ENCODE measurements at regions not wholly inside any gene's neighbourhood (a gene's known extent, or its start where the extent isn't known, plus 50 kb on each side); places are given as distances from the start of the nearest gene placed in this dataset.
A peak's percentile ranks its signal among the peaks of the same experiment; 100 is the strongest.

DNA sequence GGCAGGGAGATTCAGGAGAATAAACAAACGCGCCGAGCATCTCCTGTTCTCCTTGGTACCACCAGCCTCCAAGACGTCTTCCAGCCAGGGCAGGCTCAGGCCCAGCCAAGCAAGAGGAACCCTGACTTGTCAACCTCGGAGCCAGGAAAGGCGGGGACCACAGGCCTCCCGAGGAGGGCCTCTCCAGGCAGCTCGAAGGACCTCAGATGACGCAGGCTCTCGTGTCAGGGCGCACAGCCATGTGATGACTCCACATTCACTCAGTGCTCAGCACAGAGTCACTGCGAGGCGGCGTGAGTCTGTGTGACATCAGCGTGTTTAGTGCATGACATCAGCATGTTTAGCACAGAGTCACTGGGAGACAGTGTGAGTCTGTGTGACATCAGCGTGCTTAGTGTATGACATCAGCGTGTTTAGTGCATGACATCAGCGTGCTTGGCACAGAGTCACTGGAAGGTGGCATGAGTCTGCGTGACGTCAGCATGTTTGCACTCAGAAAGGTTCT, 241.4 kb downstream of the BRD1 start:
- Histone ChIP-seq H3K27me3 (peaks cover 0 to 3% (median 0%) of the 10 kb centered on the region in 3 donors), H3K4me3 (no peak overlapping the region), H3K36me3 (no peaks in the 10 kb centered on the region), H3K27ac (no peak overlapping the region), H3K4me1 (no peaks in the 10 kb centered on the region), H3K9me3 (no peaks in the 10 kb centered on the region)
- TF ChIP-seq EP300 (IDR thresholded peaks at IDR 0.05) (no peak), POLR2AphosphoS5 (IDR thresholded peaks at IDR 0.05) (no peak), POLR2A (IDR thresholded peaks at IDR 0.05) (no peak)
- TF ChIP-seq, protein P1, sequence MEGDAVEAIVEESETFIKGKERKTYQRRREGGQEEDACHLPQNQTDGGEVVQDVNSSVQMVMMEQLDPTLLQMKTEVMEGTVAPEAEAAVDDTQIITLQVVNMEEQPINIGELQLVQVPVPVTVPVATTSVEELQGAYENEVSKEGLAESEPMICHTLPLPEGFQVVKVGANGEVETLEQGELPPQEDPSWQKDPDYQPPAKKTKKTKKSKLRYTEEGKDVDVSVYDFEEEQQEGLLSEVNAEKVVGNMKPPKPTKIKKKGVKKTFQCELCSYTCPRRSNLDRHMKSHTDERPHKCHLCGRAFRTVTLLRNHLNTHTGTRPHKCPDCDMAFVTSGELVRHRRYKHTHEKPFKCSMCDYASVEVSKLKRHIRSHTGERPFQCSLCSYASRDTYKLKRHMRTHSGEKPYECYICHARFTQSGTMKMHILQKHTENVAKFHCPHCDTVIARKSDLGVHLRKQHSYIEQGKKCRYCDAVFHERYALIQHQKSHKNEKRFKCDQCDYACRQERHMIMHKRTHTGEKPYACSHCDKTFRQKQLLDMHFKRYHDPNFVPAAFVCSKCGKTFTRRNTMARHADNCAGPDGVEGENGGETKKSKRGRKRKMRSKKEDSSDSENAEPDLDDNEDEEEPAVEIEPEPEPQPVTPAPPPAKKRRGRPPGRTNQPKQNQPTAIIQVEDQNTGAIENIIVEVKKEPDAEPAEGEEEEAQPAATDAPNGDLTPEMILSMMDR (IDR thresholded peaks at IDR 0.05): no peak
- DNase-seq: no peak
- intact Hi-C loops (cut with DNase I): no loop called here
- WGBS, 2 donors: 82 to 85% methylated on average over 20 of the region's 20 CpGs

DNA sequence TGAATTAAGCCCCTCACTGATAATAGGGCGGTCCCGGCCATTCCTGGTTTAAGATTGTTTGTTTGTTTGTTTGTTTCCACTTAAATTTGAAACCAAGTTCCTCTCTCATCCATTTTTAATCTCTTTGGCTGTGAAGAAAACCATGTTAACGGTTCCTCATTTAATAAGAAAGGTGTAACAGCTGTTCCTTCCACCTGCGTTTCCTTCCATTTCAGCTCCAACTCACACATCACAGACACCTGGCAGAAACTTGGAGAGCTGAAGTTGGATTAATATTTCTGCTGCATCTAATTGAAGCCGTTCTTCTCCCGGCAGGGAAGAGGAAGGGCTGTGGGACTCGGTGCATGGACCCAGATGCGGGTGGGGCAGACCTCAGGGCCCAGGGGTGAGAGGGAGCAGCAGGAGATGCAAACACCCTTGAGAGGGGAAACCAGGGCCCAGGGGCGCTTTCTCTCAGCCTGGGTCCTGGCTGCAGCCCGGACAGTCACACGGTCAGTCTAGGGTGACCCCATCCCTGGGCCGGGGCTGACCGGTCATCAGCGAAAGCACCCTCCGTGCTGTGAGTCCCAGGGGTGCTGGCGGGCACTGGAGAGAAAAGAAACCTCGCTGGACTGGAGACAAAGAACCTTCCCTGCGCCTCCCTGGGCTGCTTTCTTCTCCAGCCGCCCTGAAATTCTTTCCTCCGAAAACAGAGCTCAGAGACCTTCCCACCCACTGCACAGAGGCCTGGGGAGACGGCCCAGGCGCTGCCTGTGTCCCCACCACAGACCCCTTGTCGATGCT, 242.0 kb downstream of the BRD1 start:
- H3K9me3 ChIP-seq: no peaks in the 10 kb centered on the region
- H3K36me3 ChIP-seq: no peaks in the 10 kb centered on the region
- no peak overlapping the region for H3K27ac ChIP-seq
- intact Hi-C loops (cut with DNase I): no loop called here
- no peaks in the 10 kb centered on the region for H3K4me1 ChIP-seq
- no peak for TF ChIP-seq EP300 (IDR thresholded peaks at IDR 0.05)
- TF ChIP-seq POLR2AphosphoS5 (IDR thresholded peaks at IDR 0.05): no peak
- TF ChIP-seq, protein P1 (IDR thresholded peaks at IDR 0.05): no peak
- TF ChIP-seq POLR2A (IDR thresholded peaks at IDR 0.05): no peak
- peak; percentile 37 for DNase-seq
- H3K27me3 ChIP-seq: peaks cover 0 to 3% (median 0%) of the 10 kb centered on the region in 3 donors
- H3K4me3 ChIP-seq: no peak overlapping the region
- WGBS, 2 donors: 80 to 88% methylated on average over 23 of the region's 23 CpGs

DNA sequence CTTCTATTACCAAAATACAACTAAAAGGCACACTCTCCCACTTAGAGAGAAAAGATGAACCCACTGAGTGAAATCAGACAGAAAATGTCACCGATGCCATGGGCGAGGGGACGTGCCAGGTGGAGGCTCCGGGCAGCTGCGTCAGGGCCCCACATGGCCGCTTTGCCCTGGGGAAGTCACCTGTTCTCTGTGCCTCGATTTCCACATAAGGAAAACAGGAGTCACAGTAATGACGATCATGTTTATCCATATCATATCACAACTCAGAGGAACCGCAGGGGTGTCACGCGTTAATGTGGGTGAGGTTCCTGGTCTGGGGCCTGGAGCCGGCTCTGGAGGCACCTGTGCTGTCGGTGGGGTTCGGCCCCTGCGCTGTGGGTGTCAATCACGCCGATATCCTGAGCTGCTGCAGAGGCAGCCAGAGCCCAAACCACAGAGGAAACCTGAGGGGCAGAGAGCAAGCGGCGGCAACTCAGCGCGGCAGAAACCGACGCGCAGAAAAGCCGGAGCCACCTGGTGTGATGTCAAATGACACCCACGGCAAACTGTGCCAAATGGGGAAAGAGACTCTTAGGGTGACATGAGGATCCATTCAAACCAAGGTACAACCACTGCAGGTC, 243.7 kb downstream of the BRD1 start:
- WGBS, 2 donors: 92 to 94% methylated on average over 26 of the region's 26 CpGs
- intact Hi-C loops (cut with DNase I): no loop called here
- H3K27ac ChIP-seq: no peak overlapping the region
- no peak for DNase-seq
- TF ChIP-seq, protein P1 (IDR thresholded peaks at IDR 0.05): no peak
- TF ChIP-seq POLR2AphosphoS5 (IDR thresholded peaks at IDR 0.05) (no peak), POLR2A (IDR thresholded peaks at IDR 0.05) (no peak), EP300 (IDR thresholded peaks at IDR 0.05) (no peak)
- no peak overlapping the region for H3K4me3 ChIP-seq
- no peaks in the 10 kb centered on the region for H3K4me1 ChIP-seq
- peaks cover 0 to 3% (median 0%) of the 10 kb centered on the region in 3 donors for H3K27me3 ChIP-seq
- H3K36me3 ChIP-seq: no peaks in the 10 kb centered on the region
- peaks cover 0 to 4% (median 0%) of the 10 kb centered on the region in 4 donors for H3K9me3 ChIP-seq

DNA sequence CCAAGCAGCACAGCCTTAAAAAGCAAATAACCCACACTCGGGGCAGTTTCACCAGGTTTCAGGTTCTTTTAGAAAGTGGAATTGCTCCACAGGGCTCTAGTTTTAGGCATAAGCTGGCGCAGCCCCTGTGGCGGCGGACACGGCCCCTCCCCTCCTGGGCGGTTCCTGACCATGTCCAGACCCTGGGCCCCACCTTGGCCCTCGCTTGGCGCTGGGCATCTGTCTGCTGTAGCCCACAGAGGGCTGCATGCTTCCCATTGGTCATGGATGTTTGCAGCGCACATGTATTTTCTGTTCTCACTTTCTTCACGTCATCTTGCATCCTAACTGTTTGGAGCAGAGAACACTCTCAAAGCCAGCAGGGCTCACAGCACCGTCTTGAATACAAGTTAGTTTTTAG, 244.3 kb downstream of the BRD1 start:
- Histone ChIP-seq H3K9me3 (peaks cover 0 to 4% (median 0%) of the 10 kb centered on the region in 4 donors), H3K4me1 (no peaks in the 10 kb centered on the region), H3K27me3 (peaks cover 0 to 3% (median 0%) of the 10 kb centered on the region in 3 donors), H3K36me3 (no peaks in the 10 kb centered on the region), H3K4me3 (no peak overlapping the region), H3K27ac (no peak overlapping the region)
- intact Hi-C loops (cut with DNase I): no loop called here
- WGBS, 2 donors: 73 to 83% methylated on average over 11 of the region's 11 CpGs
- TF ChIP-seq POLR2A (IDR thresholded peaks at IDR 0.05): no peak
- TF ChIP-seq, protein P1 (IDR thresholded peaks at IDR 0.05): no peak
- no peak for TF ChIP-seq EP300 (IDR thresholded peaks at IDR 0.05)
- TF ChIP-seq POLR2AphosphoS5 (IDR thresholded peaks at IDR 0.05): no peak
- no peak for DNase-seq
